WTC11 (cell line): ENCODE measurements at regions not wholly inside any gene's neighbourhood (a gene's known extent, or its start where the extent isn't known, plus 50 kb on each side); places are given as distances from the start of the nearest gene placed in this dataset.

Source experiments
- ATAC-seq: fragments of 200-7000 bp; cut with Tn5 transposase; 2 replicates; pipeline ENCODE4 v1.10.0; 2021; ENCODE audit warnings: mild to moderate bottlenecking, moderate library complexity
- CTCF ChIA-PET: fragments of 300-600 bp; sonication (Branson Sonifier 250); formaldehyde crosslinking; loops from one replicate; lab custom pipeline; 2021; ENCODE audit warnings: antibody characterized with exemption; lab: Charles Lee
- POLR2A ChIA-PET: fragments of 350-600 bp; sonication (Branson Sonifier 250); formaldehyde crosslinking; loops from one replicate; lab custom pipeline; 2021; ENCODE audit warnings: antibody characterized with exemption; lab: Charles Lee
- DNase-seq: peaks from one replicate; pipeline ENCODE4 v3.0.0; 2021; ENCODE audit warnings: low spot score
- H3K27ac Mint-ChIP-seq: 2 replicates; pipeline ENCODE4 v1.8.0; 2021; ENCODE audit warnings: mixed read lengths
- H3K27me3 Mint-ChIP-seq: 2 replicates; pipeline ENCODE4 v1.8.0; 2021; ENCODE audit warnings: low read depth, mild to moderate bottlenecking, moderate library complexity, mixed read lengths
- H3K36me3 Mint-ChIP-seq: 2 replicates; pipeline ENCODE4 v1.8.0; 2021; ENCODE audit warnings: mixed read lengths
- H3K4me1 Mint-ChIP-seq: 2 replicates; pipeline ENCODE4 v1.8.0; 2022; ENCODE audit warnings: mixed read lengths
- H3K4me3 Mint-ChIP-seq: 2 replicates; pipeline ENCODE4 v1.8.0; 2021; ENCODE audit warnings: mild to moderate bottlenecking, moderate library complexity, mixed read lengths
- H3K9me3 Mint-ChIP-seq: 2 replicates; pipeline ENCODE4 v1.8.0; 2021; ENCODE audit warnings: mixed read lengths
- ATF6 ChIP-seq: sonication (generic); formaldehyde crosslinking; IDR thresholded peaks from 2 replicates; pipeline ENCODE4 v1.8.1; 2023; ENCODE audit warnings: mild to moderate bottlenecking, missing genetic modification reagents
- FOXK1 ChIP-seq: sonication (generic); formaldehyde crosslinking; IDR thresholded peaks from 2 replicates; pipeline ENCODE4 v1.8.0; 2022; ENCODE audit warnings: mild to moderate bottlenecking, moderate library complexity, missing genetic modification reagents
- GABPB1 ChIP-seq: sonication (generic); formaldehyde crosslinking; IDR thresholded peaks from 2 replicates; pipeline ENCODE4 v1.8.1; 2023; ENCODE audit warnings: mild to moderate bottlenecking, missing genetic modification reagents
- GTF2I ChIP-seq: fragments of 250-450 bp; sonication (Bioruptor Pico); conservative IDR thresholded peaks from 2 replicates; pipeline ENCODE4 v1.4.0; 2021; ENCODE audit warnings: mild to moderate bottlenecking
- KAT7 ChIP-seq: sonication (generic); formaldehyde crosslinking; IDR thresholded peaks from 2 replicates; pipeline ENCODE4 v1.8.1; 2023; ENCODE audit warnings: missing genetic modification reagents, mild to moderate bottlenecking, borderline replicate concordance
- NR2C2 ChIP-seq: sonication (generic); formaldehyde crosslinking; IDR thresholded peaks from 2 replicates; pipeline ENCODE4 v1.8.0; 2022; ENCODE audit warnings: mild to moderate bottlenecking, missing genetic modification reagents
- PRRX2 ChIP-seq: fragments of 250-450 bp; sonication (Bioruptor Pico); IDR thresholded peaks from 2 replicates; pipeline ENCODE4 v1.8.0; 2021; ENCODE audit warnings: mild to moderate bottlenecking
- RORB ChIP-seq: fragments of 250-450 bp; sonication (Bioruptor Pico); IDR thresholded peaks from 2 replicates; pipeline ENCODE4 v1.9.0; 2021; ENCODE audit warnings: mild to moderate bottlenecking
- SMAD3 ChIP-seq: sonication (generic); formaldehyde crosslinking; IDR thresholded peaks from 2 replicates; pipeline ENCODE4 v1.8.0; 2022; ENCODE audit warnings: missing genetic modification reagents, mild to moderate bottlenecking, borderline replicate concordance
- TP53 ChIP-seq: sonication (generic); formaldehyde crosslinking; IDR thresholded peaks from 2 replicates; pipeline ENCODE4 v1.8.1; 2023; ENCODE audit warnings: mild to moderate bottlenecking, missing genetic modification reagents
- USF1 ChIP-seq: sonication (generic); formaldehyde crosslinking; IDR thresholded peaks from 2 replicates; pipeline ENCODE4 v1.8.0; 2022; ENCODE audit warnings: mild to moderate bottlenecking, missing genetic modification reagents
- ZNF263 ChIP-seq: sonication (generic); formaldehyde crosslinking; IDR thresholded peaks from 2 replicates; pipeline ENCODE4 v1.8.1; 2022; ENCODE audit warnings: low read depth, mild to moderate bottlenecking, moderate library complexity, missing genetic modification reagents
- ZNF396 ChIP-seq: fragments of 250-450 bp; sonication (Bioruptor Pico); IDR thresholded peaks from 2 replicates; pipeline ENCODE4 v1.8.0; 2021; ENCODE audit warnings: mild to moderate bottlenecking, moderate library complexity, borderline replicate concordance
- ZNF416 ChIP-seq: fragments of 250-450 bp; sonication (Bioruptor Pico); IDR thresholded peaks from 2 replicates; pipeline ENCODE4 v1.9.0; 2021; ENCODE audit warnings: mild to moderate bottlenecking, inconsistent platforms
- ZNF512 ChIP-seq: sonication (generic); formaldehyde crosslinking; IDR thresholded peaks from 2 replicates; pipeline ENCODE4 v1.8.1; 2022; ENCODE audit warnings: missing genetic modification reagents, borderline replicate concordance
- ZNF532 ChIP-seq: fragments of 250-450 bp; sonication (Bioruptor Pico); IDR thresholded peaks from 2 replicates; pipeline ENCODE4 v1.9.0; 2021; ENCODE audit warnings: mild to moderate bottlenecking, borderline replicate concordance
- TF ChIP-seq, protein P1 (sequence below): fragments of 250-450 bp; sonication (Bioruptor Pico); IDR thresholded peaks from 2 replicates; pipeline ENCODE4 v1.9.0; 2021; ENCODE audit warnings: moderate library complexity, mild to moderate bottlenecking, inconsistent platforms, borderline replicate concordance

GRCh38 chr18:53749766-53750165, 474.7 kb downstream of the MBD2 start:
- CTCF ChIA-PET: no interaction called here
- H3K4me1 Mint-ChIP-seq: peaks cover 24% of the 10 kb centered on the region

More at GRCh38 chr18:53749766-53750165, 474.7 kb downstream of the MBD2 start:
- Mint-ChIP-seq H3K4me3 (no peak overlapping the region), H3K27me3 (no peaks in the 10 kb centered on the region), H3K9me3 (peaks cover 6% of the 10 kb centered on the region; the same call in 1 of the 2 replicates), H3K27ac (no peak overlapping the region), H3K36me3 (peaks cover 2% of the 10 kb centered on the region; the same call in 1 of the 2 replicates)
- POLR2A ChIA-PET: no interaction called here
- ATAC-seq (no peak), DNase-seq (no peak)
- TF ChIP-seq, protein P1, sequence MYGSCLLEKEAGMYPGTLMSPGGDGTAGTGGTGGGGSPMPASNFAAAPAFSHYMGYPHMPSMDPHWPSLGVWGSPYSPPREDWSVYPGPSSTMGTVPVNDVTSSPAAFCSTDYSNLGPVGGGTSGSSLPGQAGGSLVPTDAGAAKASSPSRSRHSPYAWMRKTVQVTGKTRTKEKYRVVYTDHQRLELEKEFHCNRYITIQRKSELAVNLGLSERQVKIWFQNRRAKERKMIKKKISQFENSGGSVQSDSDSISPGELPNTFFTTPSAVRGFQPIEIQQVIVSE: no peak
- TF ChIP-seq GTF2I (CRISPR knock-in tag) (no peak), GABPB1 (no peak), RORB (CRISPR knock-in tag) (no peak), ZNF512 (no peak), ZNF416 (CRISPR knock-in tag) (no peak), TP53 (CRISPR knock-in tag) (no peak), KAT7 (no peak), NR2C2 (CRISPR knock-in tag) (no peak), PRRX2 (CRISPR knock-in tag) (no peak), ZNF532 (CRISPR knock-in tag) (no peak), ATF6 (no peak), USF1 (CRISPR knock-in tag) (no peak), ZNF396 (no peak), SMAD3 (no peak), ZNF263 (CRISPR knock-in tag) (no peak), FOXK1 (CRISPR knock-in tag) (no peak)
- TF ChIP-seq, all 79 proteins: peak for 0
